Right lung (tissue), 2 donors: ENCODE measurements at regions not wholly inside any gene's neighbourhood (a gene's known extent, or its start where the extent isn't known, plus 50 kb on each side); places are given as distances from the start of the nearest gene placed in this dataset.

Source experiments
- DNase-seq, 2 donors: peaks; one replicate each; pipeline ENCODE4 v3.0.0-alpha.2; 2013

- DNase-seq = no peak
Observed at GRCh38 chr4:89422441-89422990, 114.9 kb upstream of the GPRIN3 start.

- DNase-seq = no peak
Observed at GRCh38 chr4:89420507-89420906, 112.9 kb upstream of the GPRIN3 start.

GRCh38 chr4:89419111-89419695, 111.6 kb upstream of the GPRIN3 start:
- DNase-seq = no peak

GRCh38 chr4:89416960-89417359, 109.4 kb upstream of the GPRIN3 start:
- DNase-seq = no peak

GRCh38 chr4:89413518-89413917, 105.9 kb upstream of the GPRIN3 start:
- DNase-seq = no peak

- DNase-seq = no peak
Observed at GRCh38 chr4:89411539-89412309, 104.1 kb upstream of the GPRIN3 start.

- no peak for DNase-seq
Observed at GRCh38 chr4:89410687-89411086, 103.1 kb upstream of the GPRIN3 start.

- no peak for DNase-seq
Observed at GRCh38 chr4:89404530-89404929, 96.9 kb upstream of the GPRIN3 start.

- no peak for DNase-seq
Observed at GRCh38 chr4:89403826-89404225, 96.2 kb upstream of the GPRIN3 start.

GRCh38 chr4:89400287-89401035, 92.9 kb upstream of the GPRIN3 start:
- DNase-seq = no peak

- no peak for DNase-seq
Observed at GRCh38 chr4:89398644-89399043, 91.0 kb upstream of the GPRIN3 start.

GRCh38 chr4:89398146-89398545, 90.5 kb upstream of the GPRIN3 start:
- DNase-seq = no peak

- DNase-seq = no peak
Observed at GRCh38 chr4:89397441-89397840, 89.8 kb upstream of the GPRIN3 start.

GRCh38 chr4:89382439-89382838, 74.8 kb upstream of the GPRIN3 start:
- DNase-seq = no peak

- DNase-seq = no peak
Observed at GRCh38 chr4:89380980-89381379, 73.4 kb upstream of the GPRIN3 start.

GRCh38 chr4:89379511-89380044, 72.0 kb upstream of the GPRIN3 start:
- no peak for DNase-seq

GRCh38 chr4:89373394-89373793, 65.8 kb upstream of the GPRIN3 start:
- DNase-seq = no peak

GRCh38 chr4:89371614-89372013, 64.0 kb upstream of the GPRIN3 start:
- no peak for DNase-seq

- DNase-seq = no peak
Observed at GRCh38 chr4:89369581-89369980, 62.0 kb upstream of the GPRIN3 start.

- DNase-seq = no peak
Observed at GRCh38 chr4:89368861-89369260, 61.3 kb upstream of the GPRIN3 start.

GRCh38 chr4:89365776-89366175, 58.2 kb upstream of the GPRIN3 start:
- DNase-seq = no peak

- no peak for DNase-seq
Observed at GRCh38 chr4:89365375-89365774, 57.8 kb upstream of the GPRIN3 start.
